Mucosa of descending colon (tissue), 3 donors: ENCODE measurements at regions not wholly inside any gene's neighbourhood (a gene's known extent, or its start where the extent isn't known, plus 50 kb on each side); places are given as distances from the start of the nearest gene placed in this dataset.

Experiments used
- ATAC-seq: fragments of 200-7000 bp; cut with Tn5 transposase; one replicate; pipeline ENCODE4 v1.9.1; 2020; ENCODE audit warnings: mild to moderate bottlenecking, moderate library complexity
- DNase-seq, 3 donors: peaks; one replicate each; pipeline ENCODE4 v3.0.0-alpha.2; 2020
- H3K36me3 ChIP-seq: fragments of 200-600 bp; one replicate; pipeline ENCODE4 v1.8.0; 2021; ENCODE audit warnings: low read depth, mild to moderate bottlenecking
- H3K4me1 ChIP-seq: fragments of 200-600 bp; one replicate; pipeline ENCODE4 v1.8.0; 2021; ENCODE audit warnings: low read depth, mild to moderate bottlenecking
- H3K4me3 ChIP-seq: fragments of 200-600 bp; one replicate; pipeline ENCODE4 v1.8.0; 2021; ENCODE audit warnings: mild to moderate bottlenecking
- H3K9me3 ChIP-seq: fragments of 200-600 bp; one replicate; pipeline ENCODE4 v1.8.0; 2021; ENCODE audit warnings: mild to moderate bottlenecking
- CTCF ChIP-seq: fragments of 200-600 bp; IDR thresholded peaks from one replicate; pipeline ENCODE4 v1.8.0; 2022; ENCODE audit warnings: antibody characterized with exemption, mild to moderate bottlenecking
- intact Hi-C, 2 donors: fragments of 100-400 bp; cut with DNase I in 1 of 2; cut with micrococcal nuclease in 1 of 2; formaldehyde crosslinking; loops; one replicate each; pipeline versions ENCODE4 v1.11.0 to v1.11.1; 2022; cut with DNase I, micrococcal nuclease
- donor health status: DM: no; HTN: no; CAD: no; lungs with moderate emphysema.
- donor health status: DM: no; HTN: no; CAD: no.
- donor health status: DM: no; HTN: yes; CAD: no.

GRCh38 chr3:177426106-177426877 lies 229.0 kb upstream of the TBL1XR1 start:
- Histone ChIP-seq H3K4me1 (peaks cover 1% of the 10 kb centered on the region), H3K4me3 (no peak overlapping the region), H3K9me3 (no peaks in the 10 kb centered on the region), H3K36me3 (no peaks in the 10 kb centered on the region)
- TF ChIP-seq CTCF = no peak
- DNase-seq = no peak
- intact Hi-C loops = no loop called here
- no peak for ATAC-seq

GRCh38 chr3:177426878-177427495 lies 229.7 kb upstream of the TBL1XR1 start:
- ATAC-seq (peak; percentile 77), DNase-seq (no peak)
- no peak overlapping the region for H3K4me3 ChIP-seq
- intact Hi-C loops = no loop called here
- no peak for TF ChIP-seq CTCF
- no peaks in the 10 kb centered on the region for H3K36me3 ChIP-seq
- H3K9me3 ChIP-seq = no peaks in the 10 kb centered on the region
- peaks cover 4% of the 10 kb centered on the region for H3K4me1 ChIP-seq

GRCh38 chr3:177427540-177427939 lies 230.3 kb upstream of the TBL1XR1 start:
- H3K4me3 ChIP-seq = no peak overlapping the region
- TF ChIP-seq CTCF = no peak
- H3K4me1 ChIP-seq = peaks cover 9% of the 10 kb centered on the region
- H3K9me3 ChIP-seq = no peaks in the 10 kb centered on the region
- DNase-seq (no peak), ATAC-seq (peak; percentile 25)
- intact Hi-C loops = no loop called here
- H3K36me3 ChIP-seq = no peaks in the 10 kb centered on the region

GRCh38 chr3:177429079-177429478 lies 231.8 kb upstream of the TBL1XR1 start:
- Histone ChIP-seq H3K9me3 (no peaks in the 10 kb centered on the region), H3K4me3 (no peak overlapping the region), H3K36me3 (no peaks in the 10 kb centered on the region), H3K4me1 (peaks cover 9% of the 10 kb centered on the region)
- ATAC-seq (no peak), DNase-seq (no peak)
- intact Hi-C loops = no loop called here
- no peak for TF ChIP-seq CTCF

- H3K4me1 ChIP-seq = peaks cover 9% of the 10 kb centered on the region
- DNase-seq (no peak), ATAC-seq (no peak)
- no peak overlapping the region for H3K4me3 ChIP-seq
- intact Hi-C loops = no loop called here
- no peaks in the 10 kb centered on the region for H3K36me3 ChIP-seq
- TF ChIP-seq CTCF = no peak
- H3K9me3 ChIP-seq = no peaks in the 10 kb centered on the region
These were observed 232.5 kb upstream of the TBL1XR1 start for GRCh38 chr3:177429771-177430170.
